ENCODE measurements at regions not wholly inside any gene's neighbourhood (a gene's known extent, or its start where the extent isn't known, plus 50 kb on each side); places are given as distances from the start of the nearest gene placed in this dataset.

GRCh38 chr3:153897025-153897723 lies 224.0 kb upstream of the ARHGEF26 start:
- no peaks in the 10 kb centered on the region for H3K27me3 ChIP-seq (ENCODE audit: control insufficient read depth, insufficient read depth, low read length)
- ChIA-PET CTCF (no interaction called here), POLR2A (no interaction called here)
- intact Hi-C loops (cut with micrococcal nuclease; ENCODE audit: unreplicated experiment), result no loop called here
- TF ChIP-seq SIN3A (IDR thresholded peaks at IDR 0.05; ENCODE audit: borderline replicate concordance, insufficient read depth, low read depth, low read length), result no peak
- TF ChIP-seq, protein P1, sequence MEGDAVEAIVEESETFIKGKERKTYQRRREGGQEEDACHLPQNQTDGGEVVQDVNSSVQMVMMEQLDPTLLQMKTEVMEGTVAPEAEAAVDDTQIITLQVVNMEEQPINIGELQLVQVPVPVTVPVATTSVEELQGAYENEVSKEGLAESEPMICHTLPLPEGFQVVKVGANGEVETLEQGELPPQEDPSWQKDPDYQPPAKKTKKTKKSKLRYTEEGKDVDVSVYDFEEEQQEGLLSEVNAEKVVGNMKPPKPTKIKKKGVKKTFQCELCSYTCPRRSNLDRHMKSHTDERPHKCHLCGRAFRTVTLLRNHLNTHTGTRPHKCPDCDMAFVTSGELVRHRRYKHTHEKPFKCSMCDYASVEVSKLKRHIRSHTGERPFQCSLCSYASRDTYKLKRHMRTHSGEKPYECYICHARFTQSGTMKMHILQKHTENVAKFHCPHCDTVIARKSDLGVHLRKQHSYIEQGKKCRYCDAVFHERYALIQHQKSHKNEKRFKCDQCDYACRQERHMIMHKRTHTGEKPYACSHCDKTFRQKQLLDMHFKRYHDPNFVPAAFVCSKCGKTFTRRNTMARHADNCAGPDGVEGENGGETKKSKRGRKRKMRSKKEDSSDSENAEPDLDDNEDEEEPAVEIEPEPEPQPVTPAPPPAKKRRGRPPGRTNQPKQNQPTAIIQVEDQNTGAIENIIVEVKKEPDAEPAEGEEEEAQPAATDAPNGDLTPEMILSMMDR (IDR thresholded peaks at IDR 0.05), result no peak
- TF ChIP-seq TCF7L2 (IDR thresholded peaks at IDR 0.05; ENCODE audit: low read depth, low read length), result no peak
- no peak for TF ChIP-seq POLR2AphosphoS5 (IDR thresholded peaks at IDR 0.05; ENCODE audit: low read depth, low read length)
- TF ChIP-seq, protein P2, sequence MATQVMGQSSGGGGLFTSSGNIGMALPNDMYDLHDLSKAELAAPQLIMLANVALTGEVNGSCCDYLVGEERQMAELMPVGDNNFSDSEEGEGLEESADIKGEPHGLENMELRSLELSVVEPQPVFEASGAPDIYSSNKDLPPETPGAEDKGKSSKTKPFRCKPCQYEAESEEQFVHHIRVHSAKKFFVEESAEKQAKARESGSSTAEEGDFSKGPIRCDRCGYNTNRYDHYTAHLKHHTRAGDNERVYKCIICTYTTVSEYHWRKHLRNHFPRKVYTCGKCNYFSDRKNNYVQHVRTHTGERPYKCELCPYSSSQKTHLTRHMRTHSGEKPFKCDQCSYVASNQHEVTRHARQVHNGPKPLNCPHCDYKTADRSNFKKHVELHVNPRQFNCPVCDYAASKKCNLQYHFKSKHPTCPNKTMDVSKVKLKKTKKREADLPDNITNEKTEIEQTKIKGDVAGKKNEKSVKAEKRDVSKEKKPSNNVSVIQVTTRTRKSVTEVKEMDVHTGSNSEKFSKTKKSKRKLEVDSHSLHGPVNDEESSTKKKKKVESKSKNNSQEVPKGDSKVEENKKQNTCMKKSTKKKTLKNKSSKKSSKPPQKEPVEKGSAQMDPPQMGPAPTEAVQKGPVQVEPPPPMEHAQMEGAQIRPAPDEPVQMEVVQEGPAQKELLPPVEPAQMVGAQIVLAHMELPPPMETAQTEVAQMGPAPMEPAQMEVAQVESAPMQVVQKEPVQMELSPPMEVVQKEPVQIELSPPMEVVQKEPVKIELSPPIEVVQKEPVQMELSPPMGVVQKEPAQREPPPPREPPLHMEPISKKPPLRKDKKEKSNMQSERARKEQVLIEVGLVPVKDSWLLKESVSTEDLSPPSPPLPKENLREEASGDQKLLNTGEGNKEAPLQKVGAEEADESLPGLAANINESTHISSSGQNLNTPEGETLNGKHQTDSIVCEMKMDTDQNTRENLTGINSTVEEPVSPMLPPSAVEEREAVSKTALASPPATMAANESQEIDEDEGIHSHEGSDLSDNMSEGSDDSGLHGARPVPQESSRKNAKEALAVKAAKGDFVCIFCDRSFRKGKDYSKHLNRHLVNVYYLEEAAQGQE (IDR thresholded peaks at IDR 0.05; ENCODE audit: insufficient read depth in 1 of 2, low read depth in 2 of 2, low read length in 1 of 2), result no peak
- in situ Hi-C loops (cut with HindIII; ENCODE audit: low pct_unique_long_range_greater_than_20kb, low sequenced_read_pairs), result no loop called here
- no peaks in the 10 kb centered on the region for H3K36me3 ChIP-seq (ENCODE audit: control insufficient read depth, insufficient read depth, low read length)
- ATAC-seq, result no peak
- H3K4me3 ChIP-seq (ENCODE audit: low read depth in 2 of 2, low read length in 2 of 2), result no peak overlapping the region
- no peak overlapping the region for H3K27ac ChIP-seq (ENCODE audit: low read length)
- no peaks in the 10 kb centered on the region; the same call in 1 of the 2 replicates for H3K4me1 ChIP-seq (ENCODE audit: control insufficient read depth, insufficient read depth, low read length)
- no peak for DNase-seq (ENCODE audit: low read depth, low spot score)
- no TSS peak for BruUV-seq (replicated peaks)
- H3K9me3 ChIP-seq (ENCODE audit: control insufficient read depth, insufficient read depth, low read depth, low read length), result no peaks in the 10 kb centered on the region

- Histone ChIP-seq H3K27ac (ENCODE audit: low read length) (no peak overlapping the region), H3K4me3 (ENCODE audit: low read depth in 2 of 2, low read length in 2 of 2) (no peak overlapping the region), H3K4me1 (ENCODE audit: control insufficient read depth, insufficient read depth, low read length) (no peaks in the 10 kb centered on the region; the same call in 1 of the 2 replicates), H3K36me3 (ENCODE audit: control insufficient read depth, insufficient read depth, low read length) (no peaks in the 10 kb centered on the region), H3K27me3 (ENCODE audit: control insufficient read depth, insufficient read depth, low read length) (no peaks in the 10 kb centered on the region), H3K9me3 (ENCODE audit: control insufficient read depth, insufficient read depth, low read depth, low read length) (no peaks in the 10 kb centered on the region)
- in situ Hi-C loops (cut with HindIII; ENCODE audit: low pct_unique_long_range_greater_than_20kb, low sequenced_read_pairs), result no loop called here
- ChIA-PET CTCF (no interaction called here), POLR2A (no interaction called here)
- DNase-seq (ENCODE audit: low read depth, low spot score), result no peak
- no peak for ATAC-seq
- no TSS peak for BruUV-seq (replicated peaks)
- intact Hi-C loops (cut with micrococcal nuclease; ENCODE audit: unreplicated experiment), result no loop called here
- TF ChIP-seq POLR2AphosphoS5 (IDR thresholded peaks at IDR 0.05; ENCODE audit: low read depth, low read length) (no peak), TCF7L2 (IDR thresholded peaks at IDR 0.05; ENCODE audit: low read depth, low read length) (no peak), SIN3A (IDR thresholded peaks at IDR 0.05; ENCODE audit: borderline replicate concordance, insufficient read depth, low read depth, low read length) (no peak)
- TF ChIP-seq, protein P1 (IDR thresholded peaks at IDR 0.05), result no peak
- TF ChIP-seq, protein P2 (IDR thresholded peaks at IDR 0.05; ENCODE audit: insufficient read depth in 1 of 2, low read depth in 2 of 2, low read length in 1 of 2), result no peak
Observed at GRCh38 chr3:153897842-153898241, 223.3 kb upstream of the ARHGEF26 start.

All from Panc1 (cell line).